ENCODE measurements at regions not wholly inside any gene's neighbourhood (a gene's known extent, or its start where the extent isn't known, plus 50 kb on each side); places are given as distances from the start of the nearest gene placed in this dataset.

- Mint-ChIP-seq H3K9me3 (no peaks in the 10 kb centered on the region), H3K4me1 (no peaks in the 10 kb centered on the region), H3K27ac (no peak overlapping the region), H3K27me3 (peaks cover 4% of the 10 kb centered on the region), H3K36me3 (ENCODE audit: low read depth) (no peaks in the 10 kb centered on the region), H3K4me3 (no peak overlapping the region)
- ChIA-PET CTCF (no interaction called here), POLR2A (no interaction called here)
- DNase-seq (no peak), ATAC-seq (ENCODE audit: low read depth) (no peak)
- TF ChIP-seq CTCF (IDR thresholded peaks at IDR 0.05): no peak
- intact Hi-C loops (cut with micrococcal nuclease): no loop called here
Observed at GRCh38 chr15:62544446-62544845, 379.4 kb upstream of the C2CD4B start.

- ChIA-PET CTCF (no interaction called here), POLR2A (no interaction called here)
- ATAC-seq (ENCODE audit: low read depth) (no peak), DNase-seq (no peak)
- Mint-ChIP-seq H3K27me3 (peaks cover 5% of the 10 kb centered on the region), H3K27ac (no peak overlapping the region), H3K4me3 (no peak overlapping the region), H3K9me3 (no peaks in the 10 kb centered on the region), H3K36me3 (ENCODE audit: low read depth) (no peaks in the 10 kb centered on the region), H3K4me1 (no peaks in the 10 kb centered on the region)
- intact Hi-C loops (cut with micrococcal nuclease): no loop called here
- TF ChIP-seq CTCF (IDR thresholded peaks at IDR 0.05): no peak
Observed at GRCh38 chr15:62545467-62546227, 380.6 kb upstream of the C2CD4B start.

GRCh38 chr15:62546628-62547027 lies 381.5 kb upstream of the C2CD4B start:
- Mint-ChIP-seq H3K27me3 (peaks cover 5% of the 10 kb centered on the region), H3K27ac (no peak overlapping the region), H3K36me3 (ENCODE audit: low read depth) (no peaks in the 10 kb centered on the region), H3K4me1 (no peaks in the 10 kb centered on the region), H3K9me3 (no peaks in the 10 kb centered on the region), H3K4me3 (no peak overlapping the region)
- intact Hi-C loops (cut with micrococcal nuclease): no loop called here
- ChIA-PET POLR2A (no interaction called here), CTCF (no interaction called here)
- DNase-seq: no peak
- no peak for TF ChIP-seq CTCF (IDR thresholded peaks at IDR 0.05)
- ATAC-seq (ENCODE audit: low read depth): no peak

- Mint-ChIP-seq H3K4me3 (no peak overlapping the region), H3K9me3 (no peaks in the 10 kb centered on the region), H3K27me3 (peaks cover 5% of the 10 kb centered on the region), H3K36me3 (ENCODE audit: low read depth) (no peaks in the 10 kb centered on the region), H3K27ac (no peak overlapping the region), H3K4me1 (no peaks in the 10 kb centered on the region)
- ATAC-seq (ENCODE audit: low read depth): no peak
- no peak for TF ChIP-seq CTCF (IDR thresholded peaks at IDR 0.05)
- intact Hi-C loops (cut with micrococcal nuclease): no loop called here
- CTCF ChIA-PET: no interaction called here
- POLR2A ChIA-PET: interaction anchor here (0.6 kb wide), 1 partner anchor 43 kb away, joined by 3 read pairs; no protein-coding TSS in a partner anchor
- no peak for DNase-seq
Observed at GRCh38 chr15:62547584-62547983, 382.5 kb upstream of the C2CD4B start.

GRCh38 chr15:62549345-62549970 lies 384.4 kb upstream of the C2CD4B start:
- peaks cover 7% of the 10 kb centered on the region for H3K4me1 Mint-ChIP-seq
- ChIA-PET CTCF (no interaction called here), POLR2A (no interaction called here)
- no peaks in the 10 kb centered on the region for H3K9me3 Mint-ChIP-seq
- H3K27ac Mint-ChIP-seq: no peak overlapping the region
- H3K27me3 Mint-ChIP-seq: peaks cover 5% of the 10 kb centered on the region
- H3K4me3 Mint-ChIP-seq: no peak overlapping the region
- ATAC-seq (ENCODE audit: low read depth) (no peak), DNase-seq (no peak)
- TF ChIP-seq CTCF (IDR thresholded peaks at IDR 0.05): no peak
- intact Hi-C loops (cut with micrococcal nuclease): no loop called here
- H3K36me3 Mint-ChIP-seq (ENCODE audit: low read depth): no peaks in the 10 kb centered on the region
